ENCODE measurements at regions not wholly inside any gene's neighbourhood (a gene's known extent, or its start where the extent isn't known, plus 50 kb on each side); places are given as distances from the start of the nearest gene placed in this dataset.

GRCh38 chr11:38423042-38423441, 1825.0 kb upstream of the RAG2 start:
- Histone ChIP-seq H2BK120ac (ENCODE audit: low read depth, low read length, poor library complexity, severe bottlenecking) (no peak overlapping the region), H2BK12ac (ENCODE audit: insufficient read length, low read depth, low read length) (no peak overlapping the region), H3K27me3 (ENCODE audit: insufficient read depth, low read length) (no peaks in the 10 kb centered on the region), H3K27ac (ENCODE audit: insufficient read length, low read depth, low read length) (no peak overlapping the region), H3K4me2 (ENCODE audit: insufficient read depth, insufficient read length, low read length) (no peak overlapping the region), H2AFZ (ENCODE audit: low read length) (no peak overlapping the region), H3K9ac (ENCODE audit: extremely low read depth, insufficient read length, low read length) (no peak overlapping the region), H3T11ph (ENCODE audit: low read length) (no peak overlapping the region), H2BK5ac (ENCODE audit: insufficient read length, low read length) (no peak overlapping the region), H3K79me1 (ENCODE audit: insufficient read depth, low read depth, low read length, poor library complexity, severe bottlenecking) (no peaks in the 10 kb centered on the region), H2AK5ac (ENCODE audit: insufficient read length, low read length) (no peak overlapping the region), H2BK15ac (ENCODE audit: low read depth, low read length) (no peak overlapping the region), H4K91ac (ENCODE audit: insufficient read length, low read depth, low read length) (no peak overlapping the region), H2BK20ac (ENCODE audit: low read depth, low read length, poor library complexity, severe bottlenecking) (no peak overlapping the region), H3K4ac (ENCODE audit: low read depth, low read length) (no peak overlapping the region), H4K20me1 (ENCODE audit: control insufficient read depth, insufficient read depth, insufficient read length) (no peaks in the 10 kb centered on the region), H4K5ac (ENCODE audit: insufficient read length, low read depth, low read length) (no peak overlapping the region), H4K8ac (replicated peaks; ENCODE audit: insufficient read length, low read depth, low read length) (no peak overlapping the region), H3K56ac (ENCODE audit: insufficient read length, low read depth, low read length) (no peak overlapping the region), H3K4me1 (ENCODE audit: insufficient read depth, low read length) (no peaks in the 10 kb centered on the region), H3K9me3 (ENCODE audit: control insufficient read depth, low read depth, low read length) (no peaks in the 10 kb centered on the region), H3K79me2 (ENCODE audit: insufficient read depth, low read length) (no peaks in the 10 kb centered on the region), H3K18ac (ENCODE audit: insufficient read length, low read depth, low read length) (no peak overlapping the region), H3K23ac (ENCODE audit: insufficient read length, low read depth, low read length) (no peak overlapping the region), H3K23me2 (ENCODE audit: insufficient read length, low read depth, low read length, poor library complexity, severe bottlenecking) (no peaks in the 10 kb centered on the region), H3K14ac (ENCODE audit: insufficient read depth, low read length) (no peak overlapping the region)
- no peaks in the 10 kb centered on the region for H3K27me3 Mint-ChIP-seq (ENCODE audit: low read depth)
- DNase-seq = no peak
- no peak for TF ChIP-seq CTCF (conservative IDR thresholded peaks at IDR 0.05)
- no peaks in the 10 kb centered on the region for H3K4me1 Mint-ChIP-seq
- no peaks in the 10 kb centered on the region; a peak in 1 of 5 replicates for H3K9me3 Mint-ChIP-seq
- no peak overlapping the region for H3K4me3 Mint-ChIP-seq
- H3K27ac Mint-ChIP-seq = no peak overlapping the region
- WGBS (ENCODE audit: extremely low coverage, insufficient read length, low lambda C conversion rate) = no CpG with 5 or more reads among the region's 2 CpGs
- no peaks in the 10 kb centered on the region; a peak in 1 of 7 replicates for H3K36me3 Mint-ChIP-seq (ENCODE audit: insufficient read depth in 1 of 3, low read depth in 3 of 3)
